SU-DHL-6 (cell line): ENCODE measurements at regions not wholly inside any gene's neighbourhood (a gene's known extent, or its start where the extent isn't known, plus 50 kb on each side); places are given as distances from the start of the nearest gene placed in this dataset.

Experiments
- H2AFZ ChIP-seq: fragments of 200-600 bp; sonication (generic); 2 replicates; pipeline ENCODE4 v1.6.1; 2014; ENCODE audit warnings: low read depth, mild to moderate bottlenecking, moderate library complexity, mixed read lengths, antibody characterized with exemption, low read length; ENCODE audit not compliant: severe bottlenecking
- H3F3A ChIP-seq: fragments of 200-600 bp; shearing (Covaris generic); 2 replicates; pipeline ENCODE4 v1.6.0; 2016; ENCODE audit warnings: antibody characterized with exemption, mild to moderate bottlenecking; ENCODE audit not compliant: insufficient read depth
- H3K27ac ChIP-seq: fragments of 200-600 bp; sonication (generic); 2 replicates; pipeline ENCODE4 v1.5.1; 2016; ENCODE audit warnings: low read depth, mild to moderate bottlenecking, low read length, moderate library complexity, mixed read lengths
- H3K27me3 ChIP-seq: fragments of 200-600 bp; sonication (generic), shearing (Covaris generic); 2 replicates; pipeline ENCODE4 v1.6.0; 2014; ENCODE audit warnings: mild to moderate bottlenecking, low read length
- H3K36me3 ChIP-seq: fragments of 200-600 bp; sonication (generic); 2 replicates; pipeline ENCODE4 v1.6.1; 2014; ENCODE audit warnings: mild to moderate bottlenecking, low read length, mixed read lengths
- H3K4me2 ChIP-seq: fragments of 300-600, 200-600 bp; shearing (Covaris generic), sonication (generic); 2 replicates; pipeline ENCODE4 v1.6.0; 2014; ENCODE audit warnings: low read length, low read depth, mild to moderate bottlenecking; ENCODE audit not compliant: poor library complexity, severe bottlenecking
- H3K4me3 ChIP-seq: fragments of 200-600 bp; sonication (generic); 2 replicates; pipeline ENCODE4 v1.5.1; 2014; ENCODE audit warnings: antibody characterized with exemption, low read length, mild to moderate bottlenecking, mixed read lengths; ENCODE audit not compliant: insufficient read depth, poor library complexity, severe bottlenecking
- H3K79me2 ChIP-seq: fragments of 200-600 bp; sonication (generic); 2 replicates; pipeline ENCODE4 v1.6.1; 2014; ENCODE audit warnings: mild to moderate bottlenecking, low read length, moderate library complexity; ENCODE audit not compliant: insufficient read depth
- H3K9ac ChIP-seq: fragments of 200-600 bp; sonication (generic); 2 replicates; pipeline ENCODE4 v1.7.0; 2014; ENCODE audit warnings: mild to moderate bottlenecking, low read length
- H3K9me2 ChIP-seq: fragments of 200-600 bp; sonication (generic); replicated peaks from 2 replicates; pipeline ENCODE4 v1.6.1; 2014; ENCODE audit warnings: low read length; ENCODE audit not compliant: insufficient read depth
- H3K9me3 ChIP-seq: fragments of 200-600 bp; sonication (generic); 2 replicates; pipeline ENCODE4 v1.6.1; 2014; ENCODE audit warnings: low read length, mixed read lengths; ENCODE audit not compliant: insufficient read depth
- H4K20me1 ChIP-seq: fragments of 200-600 bp; sonication (generic); 2 replicates; pipeline ENCODE4 v1.6.1; 2014; ENCODE audit warnings: low read depth, mild to moderate bottlenecking, antibody characterized with exemption, low read length, moderate library complexity, mixed read lengths
- EZH2phosphoT487 ChIP-seq: fragments of 200-600 bp; sonication (generic), shearing (Covaris generic); conservative IDR thresholded peaks from 2 replicates; pipeline ENCODE4 v1.6.1; 2018; ENCODE audit warnings: mild to moderate bottlenecking, antibody characterized with exemption, low read length, moderate library complexity, mixed read lengths
- TF ChIP-seq, protein P1 (sequence below): fragments of 200-600 bp; sonication (generic); IDR thresholded peaks from one replicate; pipeline ENCODE4 v1.5.1; 2017; ENCODE audit warnings: antibody characterized with exemption, mild to moderate bottlenecking, low read length, moderate library complexity; ENCODE audit not compliant: insufficient read depth, poor library complexity, severe bottlenecking

DNA sequence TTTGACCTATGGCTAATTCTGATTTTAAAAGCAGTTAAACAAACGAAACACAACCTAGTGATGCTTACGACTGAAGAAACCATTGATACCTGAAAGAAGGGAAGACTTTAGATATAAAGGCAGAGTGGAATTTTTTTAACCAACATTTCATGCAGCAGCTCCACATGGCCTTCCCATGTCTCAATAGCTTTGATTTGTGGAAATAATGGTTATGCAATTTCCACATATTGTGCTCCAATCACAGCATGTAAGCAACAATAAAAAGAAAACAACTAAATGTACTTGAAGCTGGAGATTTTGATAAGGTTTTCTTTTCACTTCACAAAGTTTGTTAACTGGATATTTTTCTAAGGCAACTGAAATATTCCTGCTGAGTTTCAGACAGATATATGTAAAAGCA is 82.0 kb upstream of the SLC39A10 start:
- no peak overlapping the region for H3K9ac ChIP-seq
- no peak overlapping the region for H2AFZ ChIP-seq
- H3K4me3 ChIP-seq, result no peak overlapping the region
- H3K4me2 ChIP-seq, result no peak overlapping the region
- H3F3A ChIP-seq, result no peaks in the 10 kb centered on the region
- no peaks in the 10 kb centered on the region for H3K27me3 ChIP-seq
- no peak overlapping the region for H3K27ac ChIP-seq
- H3K36me3 ChIP-seq, result no peaks in the 10 kb centered on the region
- no peaks in the 10 kb centered on the region for H3K9me3 ChIP-seq
- H3K79me2 ChIP-seq, result no peaks in the 10 kb centered on the region
- TF ChIP-seq EZH2phosphoT487, result no peak
- TF ChIP-seq, protein P1, sequence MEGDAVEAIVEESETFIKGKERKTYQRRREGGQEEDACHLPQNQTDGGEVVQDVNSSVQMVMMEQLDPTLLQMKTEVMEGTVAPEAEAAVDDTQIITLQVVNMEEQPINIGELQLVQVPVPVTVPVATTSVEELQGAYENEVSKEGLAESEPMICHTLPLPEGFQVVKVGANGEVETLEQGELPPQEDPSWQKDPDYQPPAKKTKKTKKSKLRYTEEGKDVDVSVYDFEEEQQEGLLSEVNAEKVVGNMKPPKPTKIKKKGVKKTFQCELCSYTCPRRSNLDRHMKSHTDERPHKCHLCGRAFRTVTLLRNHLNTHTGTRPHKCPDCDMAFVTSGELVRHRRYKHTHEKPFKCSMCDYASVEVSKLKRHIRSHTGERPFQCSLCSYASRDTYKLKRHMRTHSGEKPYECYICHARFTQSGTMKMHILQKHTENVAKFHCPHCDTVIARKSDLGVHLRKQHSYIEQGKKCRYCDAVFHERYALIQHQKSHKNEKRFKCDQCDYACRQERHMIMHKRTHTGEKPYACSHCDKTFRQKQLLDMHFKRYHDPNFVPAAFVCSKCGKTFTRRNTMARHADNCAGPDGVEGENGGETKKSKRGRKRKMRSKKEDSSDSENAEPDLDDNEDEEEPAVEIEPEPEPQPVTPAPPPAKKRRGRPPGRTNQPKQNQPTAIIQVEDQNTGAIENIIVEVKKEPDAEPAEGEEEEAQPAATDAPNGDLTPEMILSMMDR, result no peak
- no peaks in the 10 kb centered on the region for H4K20me1 ChIP-seq
- H3K9me2 ChIP-seq, result no peaks in the 10 kb centered on the region

- TF ChIP-seq, protein P1, result no peak
- no peak for TF ChIP-seq EZH2phosphoT487
- Histone ChIP-seq H3F3A (no peaks in the 10 kb centered on the region), H3K27ac (no peak overlapping the region), H3K9me2 (no peaks in the 10 kb centered on the region), H3K36me3 (no peaks in the 10 kb centered on the region), H3K79me2 (no peaks in the 10 kb centered on the region), H3K27me3 (no peaks in the 10 kb centered on the region), H4K20me1 (no peaks in the 10 kb centered on the region), H3K4me3 (no peak overlapping the region), H3K4me2 (no peak overlapping the region), H2AFZ (no peak overlapping the region), H3K9ac (no peak overlapping the region), H3K9me3 (no peaks in the 10 kb centered on the region)
These were observed 82.7 kb upstream of the SLC39A10 start for GRCh38 chr2:195574312-195574711.

GRCh38 chr2:195572895-195573683 is 83.9 kb upstream of the SLC39A10 start:
- no peaks in the 10 kb centered on the region for H3K9me3 ChIP-seq
- no peak overlapping the region for H2AFZ ChIP-seq
- no peaks in the 10 kb centered on the region for H3K36me3 ChIP-seq
- no peak overlapping the region for H3K9ac ChIP-seq
- H3K4me2 ChIP-seq, result no peak overlapping the region
- H3K79me2 ChIP-seq, result no peaks in the 10 kb centered on the region
- H3K9me2 ChIP-seq, result no peaks in the 10 kb centered on the region
- TF ChIP-seq, protein P1, result no peak
- TF ChIP-seq EZH2phosphoT487, result no peak
- H4K20me1 ChIP-seq, result no peaks in the 10 kb centered on the region
- no peaks in the 10 kb centered on the region for H3F3A ChIP-seq
- no peaks in the 10 kb centered on the region for H3K27me3 ChIP-seq
- no peak overlapping the region for H3K4me3 ChIP-seq
- H3K27ac ChIP-seq, result no peak overlapping the region
